HepG2 (cell line): ENCODE measurements at regions not wholly inside any gene's neighbourhood (a gene's known extent, or its start where the extent isn't known, plus 50 kb on each side); places are given as distances from the start of the nearest gene placed in this dataset.

ENCODE experiments used
- ATAC-seq: fragments of 200-7000 bp; cut with Tn5 transposase; 3 replicates; pipeline ENCODE4 v1.9.1; 2020; ENCODE audit warnings: mild to moderate bottlenecking, moderate library complexity
- BruUV-seq: library from RNA; stranded (reverse); fragments of 400-500 nt; replicated peaks from 2 replicates; lab custom pipeline; 2021; lab: Mats Ljungman, UMichigan
- CTCF ChIA-PET: fragments of 300-600 bp; formaldehyde crosslinking; extraction: SDS; loops from one replicate; lab custom pipeline; 2021; ENCODE audit warnings: low total read pairs, inconsistent platforms, low intra/inter-chr PET ratio; lab: Yijun Ruan, JAX
- POLR2A ChIA-PET: fragments of 350-600 bp; sonication (Branson Sonifier 250); formaldehyde crosslinking; loops from one replicate; lab custom pipeline; 2020; ENCODE audit warnings: antibody characterized with exemption, inconsistent platforms; lab: Yijun Ruan, JAX
- DNase-seq: peaks from one replicate; pipeline ENCODE4 v3.0.0-alpha.2; 2015; ENCODE audit warnings: low spot score
- FAIRE-seq: peaks from 3 replicates; lab custom pipeline; 2011; peaks lifted over from hg19 to GRCh38; lab: Jason Lieb, UNC
- H2AFZ ChIP-seq: one replicate; pipeline ENCODE4 v1.6.1; 2011; ENCODE audit warnings: low read length, inconsistent platforms
- H3K27ac ChIP-seq: fragments of 300-600 bp; 3 replicates; pipeline ENCODE4 v1.8.0; 2011; ENCODE audit warnings: mixed run types, mild to moderate bottlenecking, mixed read lengths, low read length, inconsistent platforms; ENCODE audit not compliant: insufficient read depth; ENCODE audit errors: extremely low read length
- H3K27me3 ChIP-seq, 2 experiments: fragments of 200-600 bp in 1 of 2; 2 replicates in 1 of 2; 3 replicates in 1 of 2; pipeline versions ENCODE4 v1.6.0 to v1.8.0; 2011; ENCODE audit warnings: low read length in 2 of 2, mild to moderate bottlenecking in 2 of 2, moderate library complexity in 2 of 2, inconsistent platforms in 1 of 2; ENCODE audit not compliant: insufficient read depth in 2 of 2, control insufficient read depth in 1 of 2
- H3K36me3 ChIP-seq, 2 experiments: fragments of 200-600 bp in 1 of 2; replicated peaks in 1 of 2; 2 replicates in 1 of 2; 3 replicates in 1 of 2; pipeline versions ENCODE4 v1.5.1 to v1.8.0; 2011; ENCODE audit warnings: low read length in 2 of 2, inconsistent platforms in 1 of 2; ENCODE audit not compliant: insufficient read depth in 2 of 2, control insufficient read depth in 1 of 2
- H3K4me1 ChIP-seq: 2 replicates; pipeline ENCODE4 v1.5.1; 2012; ENCODE audit warnings: low read length, inconsistent platforms; ENCODE audit not compliant: insufficient read depth
- H3K4me2 ChIP-seq: 2 replicates; pipeline ENCODE4 v1.6.0; 2011; ENCODE audit warnings: low read depth, low read length, inconsistent platforms
- H3K4me3 ChIP-seq, 3 experiments: fragments of 200-600 bp in 1 of 3; sonication (generic), shearing (Covaris generic) in 1 of 3; replicated peaks in 1 of 3; 2 replicates each; pipeline ENCODE4 v1.5.1; 2011 to 2016; ENCODE audit warnings: low read length in 3 of 3, inconsistent platforms in 2 of 3, low read depth in 2 of 3, mild to moderate bottlenecking in 2 of 3, control low read depth in 1 of 3, mixed read lengths in 1 of 3; ENCODE audit not compliant: insufficient read depth in 1 of 3
- H3K79me2 ChIP-seq: one replicate; pipeline ENCODE4 v1.6.1; 2011; ENCODE audit warnings: low read length, inconsistent platforms; ENCODE audit not compliant: insufficient read depth
- H3K9ac ChIP-seq: 2 replicates; pipeline ENCODE4 v1.6.0; 2011; ENCODE audit warnings: mild to moderate bottlenecking, low read depth, low read length, inconsistent platforms; ENCODE audit not compliant: insufficient read depth
- H3K9me3 ChIP-seq: 2 replicates; pipeline ENCODE4 v1.5.1; 2012; ENCODE audit warnings: mild to moderate bottlenecking, low read length
- H4K20me1 ChIP-seq: 2 replicates; pipeline ENCODE4 v1.6.0; 2011; ENCODE audit warnings: inconsistent platforms, mild to moderate bottlenecking, low read length, moderate library complexity; ENCODE audit not compliant: insufficient read depth
- CBFB ChIP-seq: sonication (generic); formaldehyde crosslinking; IDR thresholded peaks from 2 replicates; pipeline ENCODE4 v1.4.0; 2020; ENCODE audit warnings: missing genetic modification reagents
- FOXA3 ChIP-seq: IDR thresholded peaks from 2 replicates; pipeline ENCODE4 v1.6.1; 2016; ENCODE audit warnings: missing genetic modification reagents, missing compliant biosample characterization
- ZFY ChIP-seq: sonication (generic); formaldehyde crosslinking; IDR thresholded peaks from 2 replicates; pipeline ENCODE4 v1.4.0; 2020; ENCODE audit warnings: missing genetic modification reagents
- ZNF253 ChIP-seq: sonication (generic); formaldehyde crosslinking; IDR thresholded peaks from 2 replicates; pipeline ENCODE4 v1.8.0; 2022; ENCODE audit warnings: mild to moderate bottlenecking, missing genetic modification reagents, borderline replicate concordance
- ZNF282 ChIP-seq: fragments of 450-650 bp; IDR thresholded peaks from 2 replicates; pipeline ENCODE4 v1.6.1; 2018; ENCODE audit not compliant: partially characterized antibody
- ZNF549 ChIP-seq: sonication (generic); formaldehyde crosslinking; IDR thresholded peaks from 2 replicates; pipeline ENCODE4 v1.5.0; 2020; ENCODE audit warnings: missing genetic modification reagents
- ZNF644 ChIP-seq: IDR thresholded peaks from 2 replicates; pipeline ENCODE4 v1.6.1; 2016; ENCODE audit warnings: low read depth
- WGBS: methylation state at CpG from one replicate; pipeline ENCODE4 v1.1.6; 2017; ENCODE audit warnings: low lambda C conversion rate; 5-methylcytosine and 5-hydroxymethylcytosine counted together
- in situ Hi-C: cut with HindIII; loops from 2 replicates; pipeline ENCODE4 v1.10.0; 2017; ENCODE audit warnings: low pct_unique_long_range_greater_than_20kb; ENCODE audit not compliant: extremely low pct_ligation_motif_present
- intact Hi-C: fragments of 100-400 bp; cut with micrococcal nuclease; formaldehyde crosslinking; loops from one replicate; pipeline ENCODE4 v1.10.0; 2022; ENCODE audit not compliant: unreplicated experiment
- TF ChIP-seq, protein P1 (sequence below): sonication (generic); formaldehyde crosslinking; IDR thresholded peaks from 2 replicates; pipeline ENCODE4 v1.4.0; 2020; ENCODE audit warnings: mild to moderate bottlenecking, missing genetic modification reagents
- TF ChIP-seq, protein P2 (sequence below): sonication (generic); formaldehyde crosslinking; IDR thresholded peaks from 2 replicates; pipeline ENCODE4 v1.9.0; 2021; ENCODE audit warnings: missing genetic modification reagents, mild to moderate bottlenecking, borderline replicate concordance
- TF ChIP-seq, protein P3 (sequence below): sonication (generic); formaldehyde crosslinking; IDR thresholded peaks from 2 replicates; pipeline ENCODE4 v1.8.0; 2022; ENCODE audit warnings: missing genetic modification reagents, low read depth, mild to moderate bottlenecking, borderline replicate concordance
- TF ChIP-seq, protein P4 (sequence below): sonication (generic); formaldehyde crosslinking; IDR thresholded peaks from 2 replicates; pipeline ENCODE4 v1.4.0; 2020; ENCODE audit warnings: mild to moderate bottlenecking, missing genetic modification reagents
- TF ChIP-seq, protein P5 (sequence below): sonication (generic); formaldehyde crosslinking; IDR thresholded peaks from 2 replicates; pipeline ENCODE4 v1.4.0; 2020; ENCODE audit warnings: missing genetic modification reagents

DNA sequence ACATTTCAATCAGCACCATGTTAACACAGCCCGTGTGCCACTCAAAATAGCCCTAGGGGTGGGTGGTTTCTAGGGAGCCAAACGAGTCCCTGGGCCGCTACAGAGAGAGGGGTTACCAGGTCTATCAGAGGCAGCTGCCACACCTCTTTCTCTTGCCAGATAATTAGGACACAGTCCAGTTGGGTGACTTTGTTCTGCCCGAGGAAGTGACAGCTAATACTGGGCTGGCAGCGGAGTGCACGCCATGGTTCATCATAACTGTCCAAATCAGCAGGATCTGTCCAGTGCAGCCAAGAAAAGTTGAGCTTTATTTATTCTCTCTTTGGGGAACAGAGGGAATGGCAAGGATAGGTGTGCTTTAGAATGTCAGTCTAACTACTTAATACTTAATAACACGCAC is 583.8 kb downstream of the BRINP1 start:
- ChIA-PET CTCF (no interaction called here), POLR2A (no interaction called here)
- Histone ChIP-seq H3K4me3 (no peak overlapping the region), H3K36me3 (no peaks in the 10 kb centered on the region), H3K79me2 (no peaks in the 10 kb centered on the region), H3K9me3 (peaks cover 98% of the 10 kb centered on the region), H3K9ac (no peak overlapping the region), H3K4me1 (no peaks in the 10 kb centered on the region), H4K20me1 (no peaks in the 10 kb centered on the region), H3K27me3 (no peaks in the 10 kb centered on the region), H2AFZ (no peak overlapping the region), H3K27ac (no peak overlapping the region), H3K4me2 (no peak overlapping the region)
- WGBS: 36% methylated on average over 7 of the region's 7 CpGs
- BruUV-seq: no TSS peak
- in situ Hi-C loops: no loop called here
- no peak for FAIRE-seq
- no peak for ATAC-seq
- DNase-seq: no peak
- intact Hi-C loops: no loop called here
- TF ChIP-seq ZNF549 (CRISPR knock-in tag): no peak
- TF ChIP-seq, protein P1, sequence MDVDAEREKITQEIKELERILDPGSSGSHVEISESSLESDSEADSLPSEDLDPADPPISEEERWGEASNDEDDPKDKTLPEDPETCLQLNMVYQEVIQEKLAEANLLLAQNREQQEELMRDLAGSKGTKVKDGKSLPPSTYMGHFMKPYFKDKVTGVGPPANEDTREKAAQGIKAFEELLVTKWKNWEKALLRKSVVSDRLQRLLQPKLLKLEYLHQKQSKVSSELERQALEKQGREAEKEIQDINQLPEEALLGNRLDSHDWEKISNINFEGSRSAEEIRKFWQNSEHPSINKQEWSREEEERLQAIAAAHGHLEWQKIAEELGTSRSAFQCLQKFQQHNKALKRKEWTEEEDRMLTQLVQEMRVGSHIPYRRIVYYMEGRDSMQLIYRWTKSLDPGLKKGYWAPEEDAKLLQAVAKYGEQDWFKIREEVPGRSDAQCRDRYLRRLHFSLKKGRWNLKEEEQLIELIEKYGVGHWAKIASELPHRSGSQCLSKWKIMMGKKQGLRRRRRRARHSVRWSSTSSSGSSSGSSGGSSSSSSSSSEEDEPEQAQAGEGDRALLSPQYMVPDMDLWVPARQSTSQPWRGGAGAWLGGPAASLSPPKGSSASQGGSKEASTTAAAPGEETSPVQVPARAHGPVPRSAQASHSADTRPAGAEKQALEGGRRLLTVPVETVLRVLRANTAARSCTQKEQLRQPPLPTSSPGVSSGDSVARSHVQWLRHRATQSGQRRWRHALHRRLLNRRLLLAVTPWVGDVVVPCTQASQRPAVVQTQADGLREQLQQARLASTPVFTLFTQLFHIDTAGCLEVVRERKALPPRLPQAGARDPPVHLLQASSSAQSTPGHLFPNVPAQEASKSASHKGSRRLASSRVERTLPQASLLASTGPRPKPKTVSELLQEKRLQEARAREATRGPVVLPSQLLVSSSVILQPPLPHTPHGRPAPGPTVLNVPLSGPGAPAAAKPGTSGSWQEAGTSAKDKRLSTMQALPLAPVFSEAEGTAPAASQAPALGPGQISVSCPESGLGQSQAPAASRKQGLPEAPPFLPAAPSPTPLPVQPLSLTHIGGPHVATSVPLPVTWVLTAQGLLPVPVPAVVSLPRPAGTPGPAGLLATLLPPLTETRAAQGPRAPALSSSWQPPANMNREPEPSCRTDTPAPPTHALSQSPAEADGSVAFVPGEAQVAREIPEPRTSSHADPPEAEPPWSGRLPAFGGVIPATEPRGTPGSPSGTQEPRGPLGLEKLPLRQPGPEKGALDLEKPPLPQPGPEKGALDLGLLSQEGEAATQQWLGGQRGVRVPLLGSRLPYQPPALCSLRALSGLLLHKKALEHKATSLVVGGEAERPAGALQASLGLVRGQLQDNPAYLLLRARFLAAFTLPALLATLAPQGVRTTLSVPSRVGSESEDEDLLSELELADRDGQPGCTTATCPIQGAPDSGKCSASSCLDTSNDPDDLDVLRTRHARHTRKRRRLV (CRISPR knock-in tag): no peak
- TF ChIP-seq, protein P2, sequence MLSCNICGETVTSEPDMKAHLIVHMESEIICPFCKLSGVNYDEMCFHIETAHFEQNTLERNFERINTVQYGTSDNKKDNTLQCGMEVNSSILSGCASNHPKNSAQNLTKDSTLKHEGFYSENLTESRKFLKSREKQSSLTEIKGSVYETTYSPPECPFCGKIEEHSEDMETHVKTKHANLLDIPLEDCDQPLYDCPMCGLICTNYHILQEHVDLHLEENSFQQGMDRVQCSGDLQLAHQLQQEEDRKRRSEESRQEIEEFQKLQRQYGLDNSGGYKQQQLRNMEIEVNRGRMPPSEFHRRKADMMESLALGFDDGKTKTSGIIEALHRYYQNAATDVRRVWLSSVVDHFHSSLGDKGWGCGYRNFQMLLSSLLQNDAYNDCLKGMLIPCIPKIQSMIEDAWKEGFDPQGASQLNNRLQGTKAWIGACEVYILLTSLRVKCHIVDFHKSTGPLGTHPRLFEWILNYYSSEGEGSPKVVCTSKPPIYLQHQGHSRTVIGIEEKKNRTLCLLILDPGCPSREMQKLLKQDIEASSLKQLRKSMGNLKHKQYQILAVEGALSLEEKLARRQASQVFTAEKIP (CRISPR knock-in tag): no peak
- TF ChIP-seq ZNF253 (CRISPR knock-in tag): no peak
- TF ChIP-seq, protein P3, sequence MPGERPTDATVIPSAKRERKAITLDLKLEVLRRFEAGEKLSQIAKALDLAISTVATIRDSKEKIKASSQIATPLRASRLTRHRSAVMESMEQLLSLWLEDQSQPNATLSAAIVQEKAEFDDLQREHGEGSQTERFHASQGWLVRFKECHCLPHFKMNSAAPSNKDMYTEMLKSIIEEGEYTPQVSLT: no peak
- no peak for TF ChIP-seq ZNF282
- TF ChIP-seq CBFB: no peak
- no peak for TF ChIP-seq ZNF644 (CRISPR knock-in tag)
- no peak for TF ChIP-seq FOXA3
- TF ChIP-seq, protein P4, sequence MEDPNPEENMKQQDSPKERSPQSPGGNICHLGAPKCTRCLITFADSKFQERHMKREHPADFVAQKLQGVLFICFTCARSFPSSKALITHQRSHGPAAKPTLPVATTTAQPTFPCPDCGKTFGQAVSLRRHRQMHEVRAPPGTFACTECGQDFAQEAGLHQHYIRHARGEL (CRISPR knock-in tag): no peak
- no peak for TF ChIP-seq ZFY (CRISPR knock-in tag)
- TF ChIP-seq, protein P5, sequence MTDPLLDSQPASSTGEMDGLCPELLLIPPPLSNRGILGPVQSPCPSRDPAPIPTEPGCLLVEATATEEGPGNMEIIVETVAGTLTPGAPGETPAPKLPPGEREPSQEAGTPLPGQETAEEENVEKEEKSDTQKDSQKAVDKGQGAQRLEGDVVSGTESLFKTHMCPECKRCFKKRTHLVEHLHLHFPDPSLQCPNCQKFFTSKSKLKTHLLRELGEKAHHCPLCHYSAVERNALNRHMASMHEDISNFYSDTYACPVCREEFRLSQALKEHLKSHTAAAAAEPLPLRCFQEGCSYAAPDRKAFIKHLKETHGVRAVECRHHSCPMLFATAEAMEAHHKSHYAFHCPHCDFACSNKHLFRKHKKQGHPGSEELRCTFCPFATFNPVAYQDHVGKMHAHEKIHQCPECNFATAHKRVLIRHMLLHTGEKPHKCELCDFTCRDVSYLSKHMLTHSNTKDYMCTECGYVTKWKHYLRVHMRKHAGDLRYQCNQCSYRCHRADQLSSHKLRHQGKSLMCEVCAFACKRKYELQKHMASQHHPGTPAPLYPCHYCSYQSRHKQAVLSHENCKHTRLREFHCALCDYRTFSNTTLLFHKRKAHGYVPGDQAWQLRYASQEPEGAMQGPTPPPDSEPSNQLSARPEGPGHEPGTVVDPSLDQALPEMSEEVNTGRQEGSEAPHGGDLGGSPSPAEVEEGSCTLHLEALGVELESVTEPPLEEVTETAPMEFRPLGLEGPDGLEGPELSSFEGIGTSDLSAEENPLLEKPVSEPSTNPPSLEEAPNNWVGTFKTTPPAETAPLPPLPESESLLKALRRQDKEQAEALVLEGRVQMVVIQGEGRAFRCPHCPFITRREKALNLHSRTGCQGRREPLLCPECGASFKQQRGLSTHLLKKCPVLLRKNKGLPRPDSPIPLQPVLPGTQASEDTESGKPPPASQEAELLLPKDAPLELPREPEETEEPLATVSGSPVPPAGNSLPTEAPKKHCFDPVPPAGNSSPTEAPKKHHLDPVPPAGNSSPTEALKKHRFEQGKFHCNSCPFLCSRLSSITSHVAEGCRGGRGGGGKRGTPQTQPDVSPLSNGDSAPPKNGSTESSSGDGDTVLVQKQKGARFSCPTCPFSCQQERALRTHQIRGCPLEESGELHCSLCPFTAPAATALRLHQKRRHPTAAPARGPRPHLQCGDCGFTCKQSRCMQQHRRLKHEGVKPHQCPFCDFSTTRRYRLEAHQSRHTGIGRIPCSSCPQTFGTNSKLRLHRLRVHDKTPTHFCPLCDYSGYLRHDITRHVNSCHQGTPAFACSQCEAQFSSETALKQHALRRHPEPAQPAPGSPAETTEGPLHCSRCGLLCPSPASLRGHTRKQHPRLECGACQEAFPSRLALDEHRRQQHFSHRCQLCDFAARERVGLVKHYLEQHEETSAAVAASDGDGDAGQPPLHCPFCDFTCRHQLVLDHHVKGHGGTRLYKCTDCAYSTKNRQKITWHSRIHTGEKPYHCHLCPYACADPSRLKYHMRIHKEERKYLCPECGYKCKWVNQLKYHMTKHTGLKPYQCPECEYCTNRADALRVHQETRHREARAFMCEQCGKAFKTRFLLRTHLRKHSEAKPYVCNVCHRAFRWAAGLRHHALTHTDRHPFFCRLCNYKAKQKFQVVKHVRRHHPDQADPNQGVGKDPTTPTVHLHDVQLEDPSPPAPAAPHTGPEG (CRISPR knock-in tag): no peak
